ENCODE measurements at regions not wholly inside any gene's neighbourhood (a gene's known extent, or its start where the extent isn't known, plus 50 kb on each side); places are given as distances from the start of the nearest gene placed in this dataset.
"Not testable (repeated sequence)": the region's sequence is repeated elsewhere in the genome, so short reads cannot be mapped to it uniquely, and the experiment has no call there.

- DNase-seq, result no peak
Observed at GRCh38 chr2:208686665-208687064, 280.1 kb downstream of the PTH2R start.

- DNase-seq, result not testable (repeated sequence)
Observed at GRCh38 chr2:208687720-208688119, 281.1 kb downstream of the PTH2R start.

- peak; percentile 5 for DNase-seq
Observed at GRCh38 chr2:208698114-208698513, 291.5 kb downstream of the PTH2R start.

GRCh38 chr2:208708486-208708885 is 301.9 kb downstream of the PTH2R start:
- no peak for DNase-seq

GRCh38 chr2:208711598-208711997 is 305.0 kb downstream of the PTH2R start:
- no peak for DNase-seq

- DNase-seq, result peak; percentile 48
Observed at GRCh38 chr2:208713066-208713745, 306.6 kb downstream of the PTH2R start.

GRCh38 chr2:208718828-208719227 is 312.2 kb downstream of the PTH2R start:
- DNase-seq, result no peak

- no peak for DNase-seq
Observed at GRCh38 chr2:208722731-208723130, 316.1 kb downstream of the PTH2R start.

- DNase-seq, result no peak
Observed at GRCh38 chr2:208725280-208725679, 318.7 kb downstream of the PTH2R start.

GRCh38 chr2:208726242-208726641 is 319.6 kb downstream of the PTH2R start:
- no peak for DNase-seq

GRCh38 chr2:208751663-208752415 is 345.2 kb downstream of the PTH2R start:
- DNase-seq, result not testable (repeated sequence)

- no peak for DNase-seq
Observed at GRCh38 chr2:208757364-208757763, 350.8 kb downstream of the PTH2R start.

GRCh38 chr2:208773074-208773473 is 366.5 kb downstream of the PTH2R start:
- DNase-seq, result not testable (repeated sequence)

GRCh38 chr2:208781166-208781565 is 374.6 kb downstream of the PTH2R start:
- DNase-seq, result no peak

- no peak for DNase-seq
Observed at GRCh38 chr2:208782097-208782496, 375.5 kb downstream of the PTH2R start.

- DNase-seq, result peak; percentile 19
Observed at GRCh38 chr2:208783184-208783583, 376.6 kb downstream of the PTH2R start.

- not testable (repeated sequence) for DNase-seq
Observed at GRCh38 chr2:208784774-208785173, 378.2 kb downstream of the PTH2R start.

GRCh38 chr2:208791257-208791656 is 384.7 kb downstream of the PTH2R start:
- no peak for DNase-seq

GRCh38 chr2:208792766-208793165 is 386.2 kb downstream of the PTH2R start:
- DNase-seq, result no peak

GRCh38 chr2:208793434-208793833 is 386.8 kb downstream of the PTH2R start:
- no peak for DNase-seq

- no peak for DNase-seq
Observed at GRCh38 chr2:208794288-208794975, 387.8 kb downstream of the PTH2R start.

GRCh38 chr2:208798698-208799097 is 392.1 kb downstream of the PTH2R start:
- no peak for DNase-seq

- no peak for DNase-seq
Observed at GRCh38 chr2:208799397-208799796, 392.8 kb downstream of the PTH2R start.

- DNase-seq, result not testable (repeated sequence)
Observed at GRCh38 chr2:208800887-208801286, 394.3 kb downstream of the PTH2R start.
